ENCODE measurements at regions not wholly inside any gene's neighbourhood (a gene's known extent, or its start where the extent isn't known, plus 50 kb on each side); places are given as distances from the start of the nearest gene placed in this dataset.

- TF ChIP-seq CTCF (IDR thresholded peaks at IDR 0.05; ENCODE audit: insufficient read depth, low read length, poor library complexity, severe bottlenecking) (no peak), EZH2phosphoT487 (conservative IDR thresholded peaks at IDR 0.05; ENCODE audit: low read length) (no peak)
Observed at GRCh38 chr4:24105327-24106038, 215.6 kb upstream of the PPARGC1A start.

Measured in SU-DHL-6 (cell line).